PC-3 (cell line): ENCODE measurements at regions not wholly inside any gene's neighbourhood (a gene's known extent, or its start where the extent isn't known, plus 50 kb on each side); places are given as distances from the start of the nearest gene placed in this dataset.
"Not testable (repeated sequence)": the region's sequence is repeated elsewhere in the genome, so short reads cannot be mapped to it uniquely, and the experiment has no call there.

Experiments used
- ATAC-seq: fragments of 200-7000 bp; cut with Tn5 transposase; 2 replicates; pipeline ENCODE4 v1.9.1; 2020; ENCODE audit warnings: mild to moderate bottlenecking, moderate library complexity
- BruUV-seq: library from RNA; stranded (reverse); fragments of 400-500 nt; replicated peaks from 2 replicates; lab custom pipeline; 2021; lab: Mats Ljungman, UMichigan
- CTCF ChIA-PET: fragments of 300-600 bp; sonication (Branson Sonifier 250); formaldehyde crosslinking; loops from one replicate; lab custom pipeline; 2022; ENCODE audit warnings: antibody characterized with exemption; lab: Charles Lee
- POLR2A ChIA-PET: fragments of 300-600 bp; sonication (Branson Sonifier 250); formaldehyde crosslinking; loops from one replicate; lab custom pipeline; 2022; ENCODE audit warnings: antibody characterized with exemption; ENCODE audit not compliant: unreplicated experiment; lab: Charles Lee
- DNase-seq: peaks from one replicate; pipeline ENCODE4 v3.0.0-alpha.2; 2015
- H2AFZ ChIP-seq: fragments of 300-600 bp; sonication (generic); 2 replicates; pipeline ENCODE4 v1.6.0; 2016; ENCODE audit warnings: antibody characterized with exemption, low read length
- H3F3A ChIP-seq: fragments of 300-600 bp; sonication (generic); one replicate; pipeline ENCODE4 v1.6.0; 2017; ENCODE audit warnings: antibody characterized with exemption, low read length, control low read depth, mild to moderate bottlenecking; ENCODE audit not compliant: unreplicated experiment
- H3K27ac ChIP-seq: fragments of 300-600 bp; sonication (generic); 2 replicates; pipeline ENCODE4 v1.5.1; 2016; ENCODE audit warnings: mild to moderate bottlenecking, low read length
- H3K27me3 ChIP-seq: fragments of 300-600 bp; sonication (generic); 2 replicates; pipeline ENCODE4 v1.6.1; 2016; ENCODE audit warnings: low read length, mixed read lengths
- H3K36me3 ChIP-seq: fragments of 300-600 bp; sonication (generic); 2 replicates; pipeline ENCODE4 v1.6.1; 2016; ENCODE audit warnings: low read depth, mixed run types, low read length, mixed read lengths
- H3K4me1 ChIP-seq: fragments of 300-600 bp; sonication (generic); 2 replicates; pipeline ENCODE4 v1.5.1; 2016; ENCODE audit warnings: low read length; ENCODE audit not compliant: insufficient read depth
- H3K4me2 ChIP-seq: fragments of 300-600 bp; sonication (generic); 2 replicates; pipeline ENCODE4 v1.6.0; 2016; ENCODE audit warnings: low read length
- H3K4me3 ChIP-seq: fragments of 300-600 bp; sonication (generic); 2 replicates; pipeline ENCODE4 v1.5.1; 2016; ENCODE audit warnings: mild to moderate bottlenecking, low read length, mixed read lengths
- H3K79me2 ChIP-seq: fragments of 300-600 bp; sonication (generic); 2 replicates; pipeline ENCODE4 v1.6.1; 2017; ENCODE audit warnings: low read length, mixed read lengths
- H3K9ac ChIP-seq: fragments of 300-600 bp; sonication (generic); 2 replicates; pipeline ENCODE4 v1.6.0; 2016; ENCODE audit warnings: mild to moderate bottlenecking, low read length
- H3K9me2 ChIP-seq: fragments of 300-600 bp; sonication (generic); replicated peaks from 2 replicates; pipeline ENCODE4 v1.6.1; 2016; ENCODE audit warnings: mixed run types, low read length, mixed read lengths
- H3K9me3 ChIP-seq: fragments of 300-600 bp; sonication (generic); 2 replicates; pipeline ENCODE4 v1.6.1; 2016; ENCODE audit warnings: low read length, mixed read lengths
- H4K20me1 ChIP-seq: fragments of 300-600 bp; sonication (generic); 2 replicates; pipeline ENCODE4 v1.6.1; 2016; ENCODE audit warnings: low read length, mixed read lengths
- EZH2 ChIP-seq: fragments of 300-600 bp; sonication (generic); IDR thresholded peaks from one replicate; pipeline ENCODE4 v1.6.1; 2017; ENCODE audit warnings: antibody characterized with exemption, mild to moderate bottlenecking, low read length; ENCODE audit not compliant: unreplicated experiment
- EZH2phosphoT487 ChIP-seq: fragments of 300-600 bp; sonication (generic); IDR thresholded peaks from 2 replicates; pipeline ENCODE4 v1.6.1; 2018; ENCODE audit warnings: mild to moderate bottlenecking, antibody characterized with exemption, low read length, borderline replicate concordance
- intact Hi-C: fragments of 100-400 bp; cut with micrococcal nuclease; formaldehyde crosslinking; loops from 2 replicates; pipeline ENCODE4 v1.9.0; 2023
- TF ChIP-seq, protein P1 (sequence below): fragments of 300-600 bp; sonication (generic); conservative IDR thresholded peaks from 2 replicates; pipeline ENCODE4 v1.5.1; 2017; ENCODE audit warnings: antibody characterized with exemption, low read depth, mild to moderate bottlenecking, low read length

DNA sequence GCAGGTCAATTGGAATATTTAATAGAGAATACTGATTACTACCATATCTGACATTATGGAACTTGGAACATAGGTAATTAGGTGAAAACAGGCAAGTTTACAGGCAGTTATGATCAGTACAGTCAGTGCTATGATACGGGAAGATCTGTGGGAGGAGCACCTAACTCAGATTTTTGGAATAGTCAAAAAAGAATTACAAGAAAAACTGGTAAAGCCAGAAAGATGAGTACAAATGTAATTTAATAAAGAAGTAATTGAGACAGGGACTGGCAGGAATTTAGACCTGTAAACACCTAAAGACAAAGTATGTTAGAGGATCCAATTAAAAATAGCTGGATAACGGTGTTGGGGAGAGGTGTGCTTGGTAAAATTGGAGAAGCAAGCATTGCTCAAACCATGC lies 206.5 kb upstream of the ANO5 start:
- Histone ChIP-seq H4K20me1 (no peaks in the 10 kb centered on the region), H3K9me3 (no peaks in the 10 kb centered on the region), H3K79me2 (no peaks in the 10 kb centered on the region), H3F3A (no peaks in the 10 kb centered on the region), H3K4me3 (no peak overlapping the region), H3K27me3 (no peaks in the 10 kb centered on the region), H2AFZ (no peak overlapping the region), H3K4me2 (no peak overlapping the region), H3K36me3 (no peaks in the 10 kb centered on the region), H3K9me2 (no peaks in the 10 kb centered on the region), H3K4me1 (no peaks in the 10 kb centered on the region), H3K9ac (no peak overlapping the region), H3K27ac (no peak overlapping the region)
- intact Hi-C loops = no loop called here
- no peak for ATAC-seq
- TF ChIP-seq, protein P1, sequence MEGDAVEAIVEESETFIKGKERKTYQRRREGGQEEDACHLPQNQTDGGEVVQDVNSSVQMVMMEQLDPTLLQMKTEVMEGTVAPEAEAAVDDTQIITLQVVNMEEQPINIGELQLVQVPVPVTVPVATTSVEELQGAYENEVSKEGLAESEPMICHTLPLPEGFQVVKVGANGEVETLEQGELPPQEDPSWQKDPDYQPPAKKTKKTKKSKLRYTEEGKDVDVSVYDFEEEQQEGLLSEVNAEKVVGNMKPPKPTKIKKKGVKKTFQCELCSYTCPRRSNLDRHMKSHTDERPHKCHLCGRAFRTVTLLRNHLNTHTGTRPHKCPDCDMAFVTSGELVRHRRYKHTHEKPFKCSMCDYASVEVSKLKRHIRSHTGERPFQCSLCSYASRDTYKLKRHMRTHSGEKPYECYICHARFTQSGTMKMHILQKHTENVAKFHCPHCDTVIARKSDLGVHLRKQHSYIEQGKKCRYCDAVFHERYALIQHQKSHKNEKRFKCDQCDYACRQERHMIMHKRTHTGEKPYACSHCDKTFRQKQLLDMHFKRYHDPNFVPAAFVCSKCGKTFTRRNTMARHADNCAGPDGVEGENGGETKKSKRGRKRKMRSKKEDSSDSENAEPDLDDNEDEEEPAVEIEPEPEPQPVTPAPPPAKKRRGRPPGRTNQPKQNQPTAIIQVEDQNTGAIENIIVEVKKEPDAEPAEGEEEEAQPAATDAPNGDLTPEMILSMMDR = no peak
- TF ChIP-seq EZH2phosphoT487 = no peak
- ChIA-PET CTCF (no interaction called here), POLR2A (no interaction called here)
- no TSS peak for BruUV-seq
- no peak for DNase-seq

DNA sequence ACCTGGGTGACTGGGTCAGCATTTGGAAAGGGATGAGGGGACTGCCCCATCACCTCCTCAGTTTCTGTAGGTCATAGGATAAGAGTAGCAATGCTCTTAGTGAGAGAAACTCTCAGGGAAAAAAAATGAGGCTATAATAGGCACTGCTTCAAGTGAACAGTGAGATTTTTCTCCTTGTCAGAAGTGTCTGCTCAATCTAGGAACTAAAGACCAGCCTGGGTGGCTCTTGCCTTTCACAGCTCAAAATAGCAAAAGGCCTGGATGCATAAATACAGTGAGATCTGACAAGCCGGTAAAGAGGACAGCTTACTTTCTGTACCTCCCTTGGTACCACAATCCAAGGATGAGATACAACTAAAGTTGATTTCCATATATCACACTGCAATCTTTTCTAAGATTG lies 205.6 kb upstream of the ANO5 start:
- Histone ChIP-seq H3K9me2 (no peaks in the 10 kb centered on the region), H3K36me3 (no peaks in the 10 kb centered on the region), H3K27me3 (no peaks in the 10 kb centered on the region), H3K4me1 (no peaks in the 10 kb centered on the region), H3K79me2 (no peaks in the 10 kb centered on the region), H4K20me1 (no peaks in the 10 kb centered on the region), H3K9me3 (no peaks in the 10 kb centered on the region), H3K4me2 (no peak overlapping the region), H3K4me3 (no peak overlapping the region), H3F3A (no peaks in the 10 kb centered on the region), H3K9ac (no peak overlapping the region), H3K27ac (no peak overlapping the region), H2AFZ (no peak overlapping the region)
- POLR2A ChIA-PET = no interaction called here
- BruUV-seq = no TSS peak
- TF ChIP-seq EZH2phosphoT487 (no peak), EZH2 (no peak)
- TF ChIP-seq, protein P1 = no peak
- DNase-seq (no peak), ATAC-seq (no peak)
- intact Hi-C loops = no loop called here
- CTCF ChIA-PET = no interaction called here

DNA sequence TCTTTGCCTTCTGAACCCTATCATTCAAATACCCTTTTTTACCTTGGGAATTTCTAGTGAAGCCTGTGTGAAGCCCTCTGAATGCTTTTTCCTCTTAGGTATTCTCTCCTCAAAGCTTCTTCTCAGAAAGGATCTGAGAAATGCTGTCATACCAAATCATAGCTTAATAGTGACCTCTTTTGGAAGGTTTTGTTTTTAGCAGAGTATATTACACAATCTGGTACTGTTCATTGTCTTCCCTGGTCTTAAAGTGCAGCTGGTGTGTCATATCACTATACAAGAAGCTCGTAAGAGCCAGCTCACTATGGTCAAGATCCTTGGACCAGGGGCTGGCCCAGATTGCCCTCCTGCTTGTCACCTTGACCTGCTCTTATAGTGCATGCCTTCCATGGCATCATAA lies 204.4 kb upstream of the ANO5 start:
- Histone ChIP-seq H3K9ac (no peak overlapping the region), H3K4me2 (no peak overlapping the region), H3K27me3 (no peaks in the 10 kb centered on the region), H3K27ac (no peak overlapping the region), H3K9me2 (no peaks in the 10 kb centered on the region), H3K4me3 (no peak overlapping the region), H3K9me3 (no peaks in the 10 kb centered on the region), H4K20me1 (no peaks in the 10 kb centered on the region), H2AFZ (no peak overlapping the region), H3K79me2 (no peaks in the 10 kb centered on the region), H3F3A (no peaks in the 10 kb centered on the region), H3K36me3 (no peaks in the 10 kb centered on the region), H3K4me1 (no peaks in the 10 kb centered on the region)
- intact Hi-C loops = no loop called here
- TF ChIP-seq, protein P1 = no peak
- no peak for TF ChIP-seq EZH2phosphoT487
- no peak for TF ChIP-seq EZH2
- BruUV-seq = no TSS peak
- CTCF ChIA-PET = no interaction called here
- POLR2A ChIA-PET = no interaction called here
- no peak for ATAC-seq
- DNase-seq = no peak

DNA sequence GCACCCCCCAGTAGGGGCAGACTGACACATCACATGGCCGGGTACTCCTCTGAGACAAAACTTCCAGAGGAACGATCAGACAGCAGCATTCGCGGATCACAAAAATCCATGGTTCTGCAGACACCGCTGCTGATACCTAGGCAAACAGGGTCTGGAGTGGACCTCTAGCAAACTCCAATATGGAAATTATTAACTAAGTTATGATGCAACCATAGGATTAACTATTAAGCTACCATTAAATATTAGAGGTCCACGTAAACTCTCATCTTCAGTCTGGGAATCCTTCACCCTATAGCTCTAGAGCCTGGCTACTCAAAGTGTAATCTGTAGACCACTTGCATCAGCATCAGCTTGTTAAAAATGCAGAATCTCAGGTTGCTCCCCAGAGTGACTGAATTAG lies 191.1 kb upstream of the ANO5 start:
- H2AFZ ChIP-seq, H3F3A ChIP-seq, H3K79me2 ChIP-seq, H3K4me3 ChIP-seq, DNase-seq, H3K4me2 ChIP-seq, POLR2A ChIA-PET, H3K27ac ChIP-seq, BruUV-seq, ATAC-seq, H3K36me3 ChIP-seq, CTCF ChIA-PET, H3K9ac ChIP-seq, H3K4me1 ChIP-seq, H3K9me3 ChIP-seq, H3K27me3 ChIP-seq, H4K20me1 ChIP-seq, intact Hi-C loops, H3K9me2 ChIP-seq: not testable (repeated sequence)
